PC-3 (cell line): ENCODE measurements at regions not wholly inside any gene's neighbourhood (a gene's known extent, or its start where the extent isn't known, plus 50 kb on each side); places are given as distances from the start of the nearest gene placed in this dataset.

Source experiments
- CTCF ChIP-seq: fragments of 300-600 bp; sonication (generic); conservative IDR thresholded peaks from 2 replicates; pipeline ENCODE4 v1.5.1; 2017; ENCODE audit warnings: antibody characterized with exemption, low read depth, mild to moderate bottlenecking, low read length
- EZH2 ChIP-seq: fragments of 300-600 bp; sonication (generic); IDR thresholded peaks from one replicate; pipeline ENCODE4 v1.6.1; 2017; ENCODE audit warnings: antibody characterized with exemption, mild to moderate bottlenecking, low read length; ENCODE audit not compliant: unreplicated experiment
- EZH2phosphoT487 ChIP-seq: fragments of 300-600 bp; sonication (generic); IDR thresholded peaks from 2 replicates; pipeline ENCODE4 v1.6.1; 2018; ENCODE audit warnings: mild to moderate bottlenecking, antibody characterized with exemption, low read length, borderline replicate concordance

DNA sequence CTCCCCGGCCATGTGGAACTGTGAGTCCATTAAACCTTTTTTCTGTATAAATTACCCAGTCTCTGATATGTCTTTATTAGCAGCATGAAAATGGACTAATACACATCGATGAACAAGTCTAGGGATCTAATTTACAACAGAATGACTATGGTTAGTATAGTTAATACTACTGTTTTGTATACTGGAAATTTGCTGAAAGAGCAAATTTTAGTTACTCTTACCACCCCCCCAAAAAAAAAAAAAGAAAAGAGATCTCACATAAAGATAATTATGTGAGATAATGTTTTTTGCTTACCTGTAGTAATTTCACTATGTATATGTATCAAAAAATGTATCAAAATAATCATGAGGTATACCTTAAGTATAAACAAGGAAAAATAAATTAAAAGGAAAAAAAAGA, 199.5 kb upstream of the GRM3 start:
- TF ChIP-seq CTCF (no peak), EZH2 (no peak), EZH2phosphoT487 (no peak)
